HG03432 (cell line): ENCODE measurements at regions not wholly inside any gene's neighbourhood (a gene's known extent, or its start where the extent isn't known, plus 50 kb on each side); places are given as distances from the start of the nearest gene placed in this dataset.

ENCODE experiments used
- ATAC-seq: cut with Tn5 transposase; IDR thresholded peaks from one replicate; pipeline ENCODE4 v1.9.1; 2021; ENCODE audit warnings: mild to moderate bottlenecking, moderate library complexity; ENCODE audit not compliant: unreplicated experiment

DNA sequence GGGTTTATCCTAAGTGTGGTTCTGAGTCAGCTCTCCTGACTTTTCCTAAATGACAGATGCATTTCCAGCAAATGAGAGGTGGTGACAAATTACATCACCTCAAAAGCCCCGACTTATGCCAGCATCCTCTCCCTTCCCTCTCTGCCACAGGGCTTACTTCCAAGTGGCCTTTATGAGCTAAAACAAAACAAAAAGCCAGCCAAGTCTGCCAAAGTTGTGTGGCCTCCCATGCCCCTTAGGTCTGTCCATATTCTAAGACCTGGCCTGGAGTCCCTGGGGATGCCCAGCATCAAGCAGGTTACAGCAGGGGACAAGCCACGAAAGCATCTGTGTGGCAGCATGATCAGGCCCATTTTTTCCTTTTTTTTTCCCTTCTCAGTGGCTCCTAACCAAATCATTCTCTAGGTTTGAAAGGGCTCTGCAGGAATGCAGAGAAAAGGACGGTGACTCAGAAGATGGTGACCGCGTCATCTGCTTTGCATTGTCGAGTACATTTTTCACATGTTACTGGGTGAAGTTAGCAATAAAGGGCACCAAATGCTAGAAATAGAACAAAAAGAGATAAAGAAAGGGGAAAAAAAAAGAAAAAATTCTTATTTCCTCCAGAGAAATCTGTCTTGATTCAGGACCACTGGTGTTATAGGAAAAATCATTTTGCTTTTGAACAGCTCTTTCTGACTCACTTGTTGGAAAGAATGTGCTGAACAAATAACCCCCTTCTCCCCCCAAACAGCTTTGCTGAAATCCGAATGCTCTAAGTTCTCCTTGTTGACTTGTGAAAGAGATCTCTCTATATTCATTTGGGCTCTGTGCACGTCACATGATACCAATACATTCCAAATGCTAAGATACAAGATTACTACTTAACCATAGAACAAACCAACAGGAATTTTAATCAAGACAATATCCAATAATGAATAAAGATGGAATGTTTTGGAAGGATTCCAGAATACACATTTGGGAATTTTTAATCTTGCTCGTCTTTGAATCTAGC, 178.7 kb downstream of the EN1 start:
- ATAC-seq: no peak

- ATAC-seq: no peak
Measured at GRCh38 chr2:118667964-118668363, 179.5 kb downstream of the EN1 start.

GRCh38 chr2:118667348-118667747, 180.1 kb downstream of the EN1 start:
- no peak for ATAC-seq

DNA sequence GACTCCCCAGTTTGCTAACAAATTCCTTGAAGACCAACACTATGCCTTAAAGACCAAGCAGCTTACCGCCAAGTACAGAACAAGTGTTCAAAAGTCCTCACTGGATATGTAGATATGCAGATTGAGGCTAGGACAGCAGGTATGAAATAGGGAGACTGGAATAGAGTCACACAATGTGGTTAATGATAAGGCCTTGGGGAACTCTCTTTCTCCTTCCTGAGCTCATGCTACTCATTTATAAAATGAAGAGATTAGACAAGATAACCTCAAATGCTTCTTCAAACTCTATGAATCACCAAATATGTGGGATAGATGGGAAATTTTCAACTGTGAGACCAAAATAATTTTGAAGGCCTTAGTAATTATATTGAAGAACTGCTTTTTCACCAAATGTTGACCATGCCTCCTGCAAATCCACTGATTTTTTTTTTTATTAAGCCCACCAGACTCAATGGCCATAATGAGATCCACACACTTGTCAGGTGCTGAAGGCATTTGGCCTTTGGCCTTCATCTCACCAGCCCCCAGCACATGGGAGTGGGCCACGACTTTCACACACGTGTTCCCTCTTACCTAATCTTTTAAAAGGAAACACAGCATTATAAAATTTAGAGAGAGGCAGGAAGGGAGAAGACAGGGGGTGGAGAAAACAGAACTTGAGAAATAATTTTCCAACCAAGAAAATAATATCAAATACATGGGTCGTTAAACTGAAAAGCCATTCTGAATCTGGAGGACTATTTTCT, 181.5 kb downstream of the EN1 start:
- no peak for ATAC-seq

DNA sequence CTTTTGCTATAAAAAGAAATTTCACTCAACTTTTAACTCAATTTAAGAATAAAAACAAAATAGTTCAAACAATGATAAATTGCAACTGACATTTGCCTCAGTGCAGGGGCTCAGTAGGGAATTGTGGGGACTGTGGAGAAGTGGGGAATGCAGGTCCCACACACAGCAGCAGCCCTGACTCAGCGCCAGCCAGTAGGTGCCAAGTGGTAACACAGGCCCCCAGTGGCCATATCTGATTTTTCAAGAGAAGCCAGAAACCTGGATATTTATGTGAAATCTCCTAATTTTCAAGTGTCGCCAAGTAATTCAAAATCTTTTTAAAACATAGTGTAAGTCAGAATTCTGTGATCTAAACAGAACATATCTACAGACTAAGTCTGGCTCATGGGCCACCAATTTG, 186.3 kb downstream of the EN1 start:
- ATAC-seq: no peak

GRCh38 chr2:118658596-118659198, 188.8 kb downstream of the EN1 start:
- no peak for ATAC-seq

DNA sequence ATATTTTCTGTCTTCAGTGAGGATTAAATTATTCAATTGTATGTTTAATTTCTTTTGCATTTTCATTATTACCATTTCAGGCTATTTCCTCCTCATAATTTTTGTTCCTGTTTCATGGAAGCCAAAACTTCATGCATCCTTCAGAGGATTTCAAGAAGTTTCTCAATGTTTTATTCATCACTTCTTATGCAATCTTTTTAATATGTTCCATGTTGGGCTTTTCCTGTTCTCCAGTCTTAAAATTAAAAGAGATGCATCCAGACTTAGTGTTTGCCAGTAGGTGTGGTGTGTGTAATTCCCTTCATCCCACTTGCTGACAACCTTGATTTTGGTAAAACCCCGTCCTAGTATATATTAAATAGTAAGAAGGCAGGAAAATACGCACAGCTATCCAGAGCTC, 190.0 kb downstream of the EN1 start:
- no peak for ATAC-seq

GRCh38 chr2:118654945-118655344, 192.5 kb downstream of the EN1 start:
- no peak for ATAC-seq

DNA sequence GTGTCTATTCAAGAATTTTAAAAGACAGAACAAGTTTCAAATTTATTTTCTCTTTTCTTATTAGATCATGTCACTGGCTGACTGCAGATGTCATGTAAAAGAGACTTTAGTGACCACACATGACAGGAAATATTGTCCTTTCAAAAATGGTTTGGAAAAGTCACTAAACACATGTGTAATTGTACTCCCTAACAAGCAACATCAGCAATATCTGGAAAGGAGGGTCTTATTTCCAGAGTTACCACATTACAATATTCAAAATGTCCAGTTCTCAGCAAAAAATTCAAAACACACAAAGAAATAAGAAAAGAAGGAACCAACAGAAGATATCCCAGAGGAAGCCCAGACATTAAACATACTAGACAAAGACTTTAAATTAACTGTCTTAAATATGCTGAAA, 197.1 kb downstream of the EN1 start:
- no peak for ATAC-seq

DNA sequence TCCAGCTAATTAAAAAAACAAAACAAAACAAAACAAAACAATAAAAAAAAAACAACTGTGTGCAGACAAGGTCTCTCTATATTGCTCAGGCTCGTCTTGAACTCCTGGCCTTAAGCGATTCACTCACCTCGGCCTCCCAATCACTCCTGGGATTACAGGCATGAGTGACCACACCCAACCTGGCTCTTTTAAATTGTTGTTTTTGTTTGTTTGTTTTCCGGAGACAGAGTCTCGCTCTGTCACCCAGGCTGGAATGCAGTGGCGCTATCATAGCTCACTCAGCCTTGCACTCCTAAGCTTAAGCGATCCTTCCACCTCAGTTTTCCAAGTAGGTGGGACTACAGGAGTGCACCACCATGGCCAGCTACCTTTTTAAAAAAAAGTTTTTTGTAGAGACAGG, 201.6 kb downstream of the EN1 start:
- no peak for ATAC-seq

- ATAC-seq: no peak
Measured at GRCh38 chr2:118644190-118644589, 203.3 kb downstream of the EN1 start.

DNA sequence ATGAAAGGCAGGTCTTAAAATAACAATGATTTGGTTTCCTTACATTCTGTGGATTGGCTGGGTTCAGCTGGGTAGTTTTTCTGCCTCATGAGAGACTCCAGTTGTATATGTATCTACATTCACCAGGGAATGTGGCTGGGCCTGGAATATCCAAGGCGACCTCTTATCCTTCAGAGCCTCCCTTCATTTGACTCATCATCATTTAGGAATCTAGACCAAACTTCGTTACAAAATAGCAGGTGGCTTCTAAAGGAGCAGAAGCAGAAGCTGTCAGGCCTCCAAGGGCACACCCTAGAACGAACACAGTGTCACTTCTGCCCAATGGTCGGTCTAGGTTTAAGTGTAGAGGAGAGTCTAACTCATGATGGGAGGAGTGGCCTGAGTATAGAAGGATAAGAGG, 204.2 kb downstream of the EN1 start:
- no peak for ATAC-seq

GRCh38 chr2:118642501-118642900, 204.9 kb downstream of the EN1 start:
- ATAC-seq: no peak

DNA sequence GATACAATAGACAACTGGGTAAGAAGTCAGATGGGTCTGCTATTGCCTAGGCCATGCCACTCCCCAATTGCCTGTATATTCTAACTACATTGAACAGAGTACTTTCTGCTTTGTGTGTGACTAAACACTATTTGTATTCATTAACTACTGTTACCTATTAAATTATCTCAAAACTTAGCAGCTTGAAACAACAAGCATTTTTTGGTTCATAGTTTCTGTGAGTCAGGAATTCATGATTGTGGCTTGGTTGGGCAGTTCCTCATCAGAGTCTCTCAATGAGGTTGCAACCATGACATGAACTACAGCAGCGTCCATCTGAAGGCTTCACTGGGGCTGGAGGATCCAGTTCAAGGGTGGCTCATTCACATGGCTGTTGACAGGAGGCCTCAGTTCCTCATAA, 205.7 kb downstream of the EN1 start:
- no peak for ATAC-seq

- ATAC-seq: no peak
Measured at GRCh38 chr2:118639371-118639770, 208.1 kb downstream of the EN1 start.

DNA sequence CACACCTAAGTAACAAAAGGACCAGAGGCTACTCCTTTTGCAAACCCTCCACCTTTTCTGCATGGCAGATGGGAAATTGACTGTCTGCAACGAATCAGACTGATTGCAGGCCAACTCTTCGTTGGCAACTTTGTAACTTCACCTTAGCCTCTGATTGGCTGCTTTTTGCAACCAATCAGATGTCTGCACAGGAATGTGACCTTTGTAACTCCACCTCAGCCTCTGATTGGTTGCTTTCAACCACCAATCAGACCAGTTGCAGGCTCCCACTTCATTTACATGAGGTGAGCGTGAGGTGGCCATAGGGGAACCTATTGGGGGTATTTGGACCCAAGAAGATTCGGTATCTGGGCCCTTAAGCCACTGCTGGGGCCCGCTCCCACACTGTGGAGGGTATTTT, 209.0 kb downstream of the EN1 start:
- ATAC-seq: no peak

- no peak for ATAC-seq
Measured at GRCh38 chr2:118635891-118636290, 211.6 kb downstream of the EN1 start.

DNA sequence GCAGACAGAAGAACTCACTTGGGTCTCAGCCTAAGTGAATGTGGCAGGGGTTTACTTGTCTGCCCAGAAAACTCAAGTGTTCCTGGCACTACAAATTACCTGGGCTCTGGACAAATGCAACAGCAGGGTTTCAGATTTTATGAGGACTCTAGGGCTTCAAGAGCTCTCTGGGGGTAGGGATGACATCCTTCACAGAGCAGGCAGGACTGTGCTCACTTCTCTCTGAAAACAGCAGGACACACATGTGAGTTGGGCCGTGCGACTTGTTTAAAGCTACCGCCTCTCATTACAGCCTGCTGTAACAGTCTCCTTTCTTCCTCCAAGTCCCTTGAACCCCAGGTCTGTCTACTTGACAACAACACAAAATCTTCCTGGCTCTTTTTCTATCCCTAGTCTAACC, 212.6 kb downstream of the EN1 start:
- ATAC-seq: no peak

- no peak for ATAC-seq
Measured at GRCh38 chr2:118633371-118634018, 214.0 kb downstream of the EN1 start.

DNA sequence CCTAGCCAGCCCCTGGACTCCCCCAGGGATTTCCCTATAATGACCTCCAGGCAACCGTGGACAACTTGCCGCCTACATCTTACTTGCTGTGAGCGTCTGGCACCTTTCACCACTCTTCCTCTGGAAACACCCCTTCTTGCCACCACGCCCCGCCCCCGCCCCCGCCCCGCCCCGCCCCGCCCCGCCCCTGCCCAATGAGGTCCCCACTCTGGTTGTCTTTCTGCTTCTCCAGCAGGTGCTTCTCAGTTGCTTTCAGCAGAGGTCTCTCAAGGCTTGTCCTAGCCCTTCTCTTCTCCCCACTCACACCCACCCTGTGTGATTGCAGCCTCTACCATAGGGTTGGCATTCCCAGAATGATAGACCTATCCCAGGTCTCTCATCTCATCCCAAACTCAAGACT, 214.5 kb downstream of the EN1 start:
- ATAC-seq: no peak

DNA sequence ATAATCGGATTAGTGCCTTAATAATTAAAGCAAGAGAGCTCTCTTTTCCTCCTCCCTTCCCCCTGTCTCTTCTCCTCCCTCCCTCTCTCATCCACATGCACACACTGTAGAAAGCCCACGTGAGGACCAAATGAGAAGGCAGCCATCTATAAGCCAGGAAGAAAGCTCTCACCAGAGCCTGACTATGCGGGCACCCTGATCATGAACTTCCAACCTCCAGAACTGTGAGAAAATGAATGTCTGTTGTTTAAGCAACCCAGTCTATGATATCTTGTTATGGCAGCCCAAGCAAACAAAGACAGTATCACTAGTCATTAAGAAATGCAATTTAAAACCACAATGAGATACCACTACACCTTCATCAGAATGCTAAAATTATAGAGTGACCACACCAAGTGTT, 220.3 kb downstream of the EN1 start:
- no peak for ATAC-seq
